ENCODE measurements at regions not wholly inside any gene's neighbourhood (a gene's known extent, or its start where the extent isn't known, plus 50 kb on each side); places are given as distances from the start of the nearest gene placed in this dataset.
A peak's percentile ranks its signal among the peaks of the same experiment; 100 is the strongest.

DNA sequence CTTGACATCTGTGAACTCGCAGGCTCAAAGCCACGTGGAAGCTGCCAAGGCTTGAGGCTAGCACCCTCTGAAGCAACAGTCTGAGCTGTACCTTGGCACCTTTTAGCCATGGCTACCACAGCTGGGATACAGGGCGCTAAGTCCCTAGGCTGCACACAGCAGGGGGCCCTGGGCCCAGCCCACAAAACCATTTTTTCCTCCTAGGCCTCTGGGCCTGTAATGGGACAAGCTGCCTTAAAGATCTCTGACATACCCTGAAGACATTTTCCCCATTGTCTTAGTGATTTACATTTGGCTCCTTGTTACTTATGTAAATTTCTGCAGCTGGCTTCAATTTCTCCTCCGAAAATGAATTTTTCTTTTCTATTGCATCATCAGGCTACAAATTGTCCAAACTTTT is 455.9 kb downstream of the TDRD3 start:
- H3K4me3 ChIP-seq: no peak overlapping the region
- no peak for TF ChIP-seq CTCF (IDR thresholded peaks at IDR 0.05)
- no peaks in the 10 kb centered on the region for H3K4me1 ChIP-seq
- FAIRE-seq (no peak), DNase-seq (no peak), ATAC-seq (no peak)
- H3K27ac ChIP-seq: no peak overlapping the region
- H3K27me3 ChIP-seq: no peaks in the 10 kb centered on the region
- intact Hi-C loops (cut with DNase I): no loop called here
- 62 to 65% methylated on average over 4 of the region's 4 CpGs for WGBS, 2 donors
- H3K9me3 ChIP-seq: no peaks in the 10 kb centered on the region
- H3K36me3 ChIP-seq: no peaks in the 10 kb centered on the region

DNA sequence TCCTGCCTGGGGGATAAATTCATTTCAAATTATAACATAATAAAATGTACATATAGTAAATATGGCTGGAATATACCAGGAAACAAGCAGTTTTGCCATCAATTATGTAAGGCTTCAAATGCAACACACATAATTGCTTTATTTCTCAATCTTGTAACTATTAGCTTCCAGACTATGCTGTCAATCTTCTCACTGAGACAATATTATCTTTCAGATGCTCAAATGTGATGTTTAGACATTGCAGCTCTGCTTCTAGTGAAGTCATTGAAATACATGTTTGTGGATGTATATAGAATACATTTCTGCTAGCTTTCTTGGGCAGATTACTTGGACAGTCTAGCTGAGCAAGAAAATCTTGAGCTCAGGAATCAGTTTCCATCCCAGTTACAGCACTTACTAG is 454.4 kb downstream of the TDRD3 start:
- intact Hi-C loops (cut with DNase I): no loop called here
- H3K27ac ChIP-seq: no peak overlapping the region
- FAIRE-seq: no peak
- H3K4me1 ChIP-seq: no peaks in the 10 kb centered on the region
- DNase-seq: no peak
- ATAC-seq: no peak
- no peak overlapping the region for H3K4me3 ChIP-seq
- no peaks in the 10 kb centered on the region for H3K9me3 ChIP-seq
- H3K27me3 ChIP-seq: no peaks in the 10 kb centered on the region
- TF ChIP-seq CTCF (IDR thresholded peaks at IDR 0.05): no peak
- no peaks in the 10 kb centered on the region for H3K36me3 ChIP-seq

DNA sequence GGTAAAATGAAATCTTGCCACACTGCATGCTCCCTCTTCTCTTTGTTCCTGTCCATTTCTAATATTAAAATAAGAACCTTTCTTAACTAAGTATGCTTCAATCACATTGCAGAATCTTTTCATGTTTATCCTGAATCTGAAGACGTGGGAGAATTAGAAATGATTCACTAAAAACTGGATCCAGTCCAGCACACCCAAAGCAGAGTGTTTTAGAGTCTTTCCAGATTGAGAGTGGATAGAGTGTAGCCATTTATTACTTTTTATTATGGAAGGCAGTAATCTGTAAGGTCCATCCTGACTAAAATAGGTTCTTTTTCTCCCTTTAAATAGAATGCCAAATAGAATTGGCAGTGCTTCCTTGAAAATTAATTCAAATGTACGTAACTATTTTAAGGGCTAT is 453.5 kb downstream of the TDRD3 start:
- no peak for TF ChIP-seq CTCF (IDR thresholded peaks at IDR 0.05)
- ATAC-seq (no peak), FAIRE-seq (no peak), DNase-seq (no peak)
- no peaks in the 10 kb centered on the region for H3K9me3 ChIP-seq
- H3K4me3 ChIP-seq: no peak overlapping the region
- H3K27me3 ChIP-seq: no peaks in the 10 kb centered on the region
- no peaks in the 10 kb centered on the region for H3K36me3 ChIP-seq
- H3K4me1 ChIP-seq: no peaks in the 10 kb centered on the region
- intact Hi-C loops (cut with DNase I): no loop called here
- 42% methylated on average over 2 of the region's 2 CpGs for WGBS, 2 donors
- no peak overlapping the region for H3K27ac ChIP-seq

- ATAC-seq (no peak), FAIRE-seq (no peak), DNase-seq (no peak)
- H3K27ac ChIP-seq: no peak overlapping the region
- H3K4me3 ChIP-seq: no peak overlapping the region
- TF ChIP-seq CTCF (IDR thresholded peaks at IDR 0.05): no peak
- intact Hi-C loops (cut with DNase I): no loop called here
- no peaks in the 10 kb centered on the region for H3K36me3 ChIP-seq
- WGBS, 2 donors: 52 to 54% methylated on average over 3 of the region's 3 CpGs
- H3K27me3 ChIP-seq: no peaks in the 10 kb centered on the region
- no peaks in the 10 kb centered on the region for H3K9me3 ChIP-seq
- H3K4me1 ChIP-seq: no peaks in the 10 kb centered on the region
Measured at GRCh38 chr13:60838581-60838980, 441.6 kb downstream of the TDRD3 start.

DNA sequence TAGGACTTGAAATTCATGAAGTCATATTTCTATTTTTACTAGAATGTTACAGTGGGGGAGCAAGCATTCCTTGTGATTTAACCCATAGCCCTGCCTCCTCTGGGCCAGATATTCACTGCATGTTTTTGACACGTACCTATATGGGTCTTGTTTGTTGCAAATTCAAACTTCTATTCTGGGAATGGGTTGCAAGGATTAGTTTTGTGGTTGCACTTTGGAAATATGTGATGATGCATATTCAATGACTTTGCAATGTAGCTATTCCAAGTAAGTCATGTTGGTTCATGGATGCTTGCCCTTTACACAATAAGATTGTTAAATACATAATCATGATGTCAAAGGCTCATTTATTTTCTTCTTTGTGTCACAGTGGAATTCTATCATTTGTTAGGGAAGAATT is 440.8 kb downstream of the TDRD3 start:
- intact Hi-C loops (cut with DNase I): no loop called here
- FAIRE-seq: no peak
- WGBS, 2 donors: 27 to 45% methylated on average over 1 of the region's 1 CpG
- no peak for DNase-seq
- Histone ChIP-seq H3K4me1 (no peaks in the 10 kb centered on the region), H3K27me3 (no peaks in the 10 kb centered on the region), H3K27ac (no peak overlapping the region), H3K9me3 (no peaks in the 10 kb centered on the region), H3K36me3 (no peaks in the 10 kb centered on the region), H3K4me3 (no peak overlapping the region)
- no peak for TF ChIP-seq CTCF (IDR thresholded peaks at IDR 0.05)
- ATAC-seq: peak in 1 of 4 donors; percentile 42
